CD4-positive, alpha-beta T cell (primary cell): ENCODE measurements at regions not wholly inside any gene's neighbourhood (a gene's known extent, or its start where the extent isn't known, plus 50 kb on each side); places are given as distances from the start of the nearest gene placed in this dataset.

Source experiments
- ATAC-seq: fragments of 200-7000 bp; cut with Tn5 transposase; one replicate; pipeline ENCODE4 v1.10.0; 2022; ENCODE audit warnings: mild to moderate bottlenecking; ENCODE audit not compliant: poor library complexity
- CTCF ChIA-PET: fragments of 350-600 bp; sonication (Branson Sonifier 250); formaldehyde crosslinking; loops from one replicate; lab custom pipeline; 2021; ENCODE audit warnings: antibody characterized with exemption, inconsistent platforms; lab: Charles Lee
- POLR2A ChIA-PET: fragments of 350-600 bp; sonication (Branson Sonifier 250); formaldehyde crosslinking; loops from one replicate; lab custom pipeline; 2021; ENCODE audit warnings: antibody characterized with exemption, inconsistent platforms; lab: Charles Lee
- DNase-seq, 14 experiments: peaks; one replicate each; pipeline ENCODE4 v3.0.0-alpha.2; 2013 to 2020; ENCODE audit warnings: mixed read lengths in 2 of 14
- H3K27ac ChIP-seq, 2 donors: one replicate each; pipeline versions ENCODE4 v1.5.1 to v1.7.0; 2013; ENCODE audit warnings: low read length in 2 of 2, low read depth in 1 of 2, mild to moderate bottlenecking in 1 of 2
- H3K27me3 ChIP-seq, 2 experiments: 1 replicate in 1 of 2; 2 replicates in 1 of 2; pipeline versions ENCODE4 v1.6.1 to v1.7.0; 2013; ENCODE audit warnings: low read length in 2 of 2, control low read depth in 1 of 2, mild to moderate bottlenecking in 1 of 2, moderate library complexity in 1 of 2; ENCODE audit not compliant: insufficient read depth in 2 of 2, control insufficient read depth in 1 of 2
- H3K36me3 ChIP-seq: one replicate; pipeline ENCODE4 v1.6.1; 2013; ENCODE audit warnings: low read length, control low read depth; ENCODE audit not compliant: insufficient read depth
- H3K4me1 ChIP-seq: one replicate; pipeline ENCODE4 v1.6.1; 2013; ENCODE audit warnings: low read length, control low read depth; ENCODE audit not compliant: insufficient read depth
- H3K4me3 ChIP-seq: one replicate; pipeline ENCODE4 v1.5.1; 2013; ENCODE audit warnings: mild to moderate bottlenecking, low read length, moderate library complexity
- H3K9me3 ChIP-seq, 2 experiments: 1 replicate in 1 of 2; 2 replicates in 1 of 2; pipeline versions ENCODE4 v1.6.1 to v1.7.0; 2013; ENCODE audit warnings: low read length in 2 of 2, mild to moderate bottlenecking in 2 of 2, control low read depth in 1 of 2, moderate library complexity in 1 of 2; ENCODE audit not compliant: control insufficient read depth in 1 of 2, insufficient read depth in 1 of 2
- H3K27ac Mint-ChIP-seq: one replicate; pipeline ENCODE4 v1.8.0; 2020; ENCODE audit warnings: mixed read lengths
- H3K27me3 Mint-ChIP-seq: one replicate; pipeline ENCODE4 v1.8.0; 2021; ENCODE audit warnings: mixed read lengths
- H3K36me3 Mint-ChIP-seq: one replicate; pipeline ENCODE4 v1.8.0; 2021; ENCODE audit warnings: low read depth, mixed read lengths
- H3K4me1 Mint-ChIP-seq: one replicate; pipeline ENCODE4 v1.8.0; 2021; ENCODE audit warnings: low read depth, mixed read lengths
- H3K4me3 Mint-ChIP-seq: one replicate; pipeline ENCODE4 v1.8.0; 2020; ENCODE audit warnings: mild to moderate bottlenecking, mixed read lengths
- H3K9me3 Mint-ChIP-seq: one replicate; pipeline ENCODE4 v1.8.0; 2020; ENCODE audit warnings: mixed read lengths
- intact Hi-C, 2 experiments: fragments of 100-400 bp; cut with DNase I in 1 of 2; cut with micrococcal nuclease in 1 of 2; formaldehyde crosslinking; loops; one replicate each; pipeline versions ENCODE4 v1.15.1 to v1.9.0; 2023 to 2025; cut with DNase I, micrococcal nuclease
- TF ChIP-seq, protein P1 (sequence below): fragments of 200-600 bp; IDR thresholded peaks from one replicate; pipeline ENCODE4 v1.8.0; 2022; ENCODE audit warnings: antibody characterized with exemption, mild to moderate bottlenecking

DNA sequence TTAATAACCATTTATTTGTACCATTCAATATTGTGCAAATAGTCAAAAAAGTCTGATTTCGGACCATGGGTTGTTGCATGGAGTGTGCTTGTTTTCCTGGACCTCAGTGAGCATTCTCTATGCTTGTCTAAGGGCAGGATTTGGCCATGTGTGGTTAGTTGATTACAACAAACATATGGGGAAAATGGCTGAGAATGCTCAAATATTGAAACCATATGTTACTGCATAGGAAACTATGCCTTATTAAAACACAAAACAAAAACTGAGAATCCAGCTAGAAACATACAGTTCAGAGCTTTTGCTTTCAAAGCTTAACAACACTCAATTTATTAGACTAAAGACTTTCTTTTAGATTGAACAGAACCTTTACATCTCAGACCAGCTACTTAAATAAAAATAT is 928.3 kb downstream of the NR2F1-AS1 start:
- Histone ChIP-seq H3K4me1 (no peaks in the 10 kb centered on the region), H3K9me3 (no peaks in the 10 kb centered on the region), H3K36me3 (no peaks in the 10 kb centered on the region), H3K27ac (no peak overlapping the region), H3K27me3 (no peaks in the 10 kb centered on the region), H3K4me3 (no peak overlapping the region)
- no peak overlapping the region for H3K27ac Mint-ChIP-seq
- no peaks in the 10 kb centered on the region for H3K4me1 Mint-ChIP-seq
- no peak overlapping the region for H3K4me3 Mint-ChIP-seq
- TF ChIP-seq, protein P1, sequence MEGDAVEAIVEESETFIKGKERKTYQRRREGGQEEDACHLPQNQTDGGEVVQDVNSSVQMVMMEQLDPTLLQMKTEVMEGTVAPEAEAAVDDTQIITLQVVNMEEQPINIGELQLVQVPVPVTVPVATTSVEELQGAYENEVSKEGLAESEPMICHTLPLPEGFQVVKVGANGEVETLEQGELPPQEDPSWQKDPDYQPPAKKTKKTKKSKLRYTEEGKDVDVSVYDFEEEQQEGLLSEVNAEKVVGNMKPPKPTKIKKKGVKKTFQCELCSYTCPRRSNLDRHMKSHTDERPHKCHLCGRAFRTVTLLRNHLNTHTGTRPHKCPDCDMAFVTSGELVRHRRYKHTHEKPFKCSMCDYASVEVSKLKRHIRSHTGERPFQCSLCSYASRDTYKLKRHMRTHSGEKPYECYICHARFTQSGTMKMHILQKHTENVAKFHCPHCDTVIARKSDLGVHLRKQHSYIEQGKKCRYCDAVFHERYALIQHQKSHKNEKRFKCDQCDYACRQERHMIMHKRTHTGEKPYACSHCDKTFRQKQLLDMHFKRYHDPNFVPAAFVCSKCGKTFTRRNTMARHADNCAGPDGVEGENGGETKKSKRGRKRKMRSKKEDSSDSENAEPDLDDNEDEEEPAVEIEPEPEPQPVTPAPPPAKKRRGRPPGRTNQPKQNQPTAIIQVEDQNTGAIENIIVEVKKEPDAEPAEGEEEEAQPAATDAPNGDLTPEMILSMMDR = no peak
- ChIA-PET POLR2A (no interaction called here), CTCF (no interaction called here)
- DNase-seq (no peak), ATAC-seq (no peak)
- no peaks in the 10 kb centered on the region for H3K36me3 Mint-ChIP-seq
- peaks cover 2% of the 10 kb centered on the region for H3K9me3 Mint-ChIP-seq
- intact Hi-C loops = no loop called here
- no peaks in the 10 kb centered on the region for H3K27me3 Mint-ChIP-seq

DNA sequence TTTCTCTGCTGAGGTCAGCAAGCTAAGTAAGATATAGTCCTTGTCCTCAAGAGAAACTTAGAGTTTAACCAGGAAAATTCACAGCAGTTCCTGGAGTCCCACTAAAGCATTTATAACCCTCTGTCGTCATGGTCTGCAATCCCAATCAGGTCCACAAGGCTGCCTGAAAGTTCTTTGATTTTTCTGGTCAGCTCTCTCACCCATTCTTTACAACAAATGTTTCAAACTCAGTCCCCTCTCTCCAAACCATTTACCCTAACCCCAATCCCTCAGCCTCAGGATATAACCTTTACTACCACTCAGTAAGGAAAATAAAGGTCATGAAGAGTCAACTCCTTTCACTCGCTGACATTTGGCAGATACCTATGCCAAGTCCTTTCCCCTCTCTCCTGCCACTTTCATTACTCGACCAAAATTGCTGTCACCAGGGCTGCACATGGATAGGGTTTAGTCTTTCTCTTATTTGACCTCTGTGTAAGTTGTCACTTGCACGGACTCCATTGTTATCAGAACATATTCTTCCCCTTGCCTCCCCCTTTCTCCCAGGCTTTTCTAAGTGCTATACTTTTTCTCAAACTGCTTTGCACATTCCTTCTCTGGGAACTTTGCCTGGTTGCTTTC is 936.6 kb downstream of the NR2F1-AS1 start:
- intact Hi-C loops = no loop called here
- no peak overlapping the region for H3K4me3 Mint-ChIP-seq
- H3K4me1 Mint-ChIP-seq = no peaks in the 10 kb centered on the region
- POLR2A ChIA-PET = no interaction called here
- H3K36me3 ChIP-seq = no peaks in the 10 kb centered on the region
- TF ChIP-seq, protein P1 = no peak
- H3K9me3 Mint-ChIP-seq = no peaks in the 10 kb centered on the region
- no peaks in the 10 kb centered on the region for H3K36me3 Mint-ChIP-seq
- DNase-seq (no peak), ATAC-seq (no peak)
- H3K9me3 ChIP-seq = no peaks in the 10 kb centered on the region
- H3K27ac Mint-ChIP-seq = no peak overlapping the region
- no peaks in the 10 kb centered on the region for H3K4me1 ChIP-seq
- H3K4me3 ChIP-seq = no peak overlapping the region
- H3K27me3 Mint-ChIP-seq = no peaks in the 10 kb centered on the region
- no peaks in the 10 kb centered on the region for H3K27me3 ChIP-seq
- H3K27ac ChIP-seq = no peak overlapping the region
- CTCF ChIA-PET = no interaction called here

DNA sequence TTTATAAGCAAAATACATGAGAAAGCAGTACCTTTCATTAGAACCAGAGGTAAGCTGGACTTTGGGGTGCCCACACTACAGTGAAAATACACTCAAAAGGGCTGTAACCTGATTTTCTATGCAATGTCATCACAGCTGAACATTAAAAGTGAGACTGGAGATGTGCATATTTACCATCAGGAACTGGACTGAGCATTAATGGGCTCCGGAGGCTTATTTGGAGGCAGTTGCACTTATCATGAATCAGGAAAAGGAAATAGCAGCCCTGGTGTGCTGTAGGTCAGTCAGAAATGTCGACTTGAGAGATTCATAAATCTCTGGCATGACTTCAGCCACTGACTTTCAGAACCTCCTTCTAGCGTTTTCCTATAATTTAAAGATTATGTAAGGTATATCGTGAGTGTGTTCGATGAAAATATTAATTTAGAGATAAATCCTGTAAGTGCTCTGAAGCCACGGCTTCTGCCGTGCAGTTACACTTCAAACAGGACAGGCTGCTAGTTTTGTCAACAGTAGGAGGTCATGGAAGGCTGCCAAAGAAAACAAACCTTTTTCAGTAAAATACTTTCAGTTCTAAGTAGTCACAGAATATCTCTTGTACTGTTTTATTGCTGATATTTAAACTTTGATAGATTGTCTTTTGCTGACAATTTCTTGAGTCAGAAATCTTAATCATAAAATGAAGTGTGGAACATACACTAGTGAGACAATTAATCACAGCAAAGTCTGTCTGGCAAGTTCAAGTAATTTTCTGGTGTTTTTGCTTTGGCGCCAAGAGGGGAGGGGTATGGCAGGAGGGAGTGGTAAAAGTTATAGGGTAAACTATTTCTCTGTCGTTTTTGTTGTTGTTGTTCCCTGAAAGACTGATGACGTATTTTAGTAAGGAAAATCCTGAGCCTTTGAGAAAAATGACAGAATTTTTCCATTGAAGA is 939.7 kb downstream of the NR2F1-AS1 start:
- no peak for DNase-seq
- Histone ChIP-seq H3K4me1 (no peaks in the 10 kb centered on the region), H3K36me3 (no peaks in the 10 kb centered on the region), H3K9me3 (no peaks in the 10 kb centered on the region), H3K27me3 (no peaks in the 10 kb centered on the region), H3K4me3 (no peak overlapping the region), H3K27ac (no peak overlapping the region)
- CTCF ChIA-PET = no interaction called here
- Mint-ChIP-seq H3K36me3 (no peaks in the 10 kb centered on the region), H3K9me3 (no peaks in the 10 kb centered on the region), H3K27ac (no peak overlapping the region), H3K4me1 (no peaks in the 10 kb centered on the region), H3K27me3 (no peaks in the 10 kb centered on the region), H3K4me3 (no peak overlapping the region)
- TF ChIP-seq, protein P1 = no peak
- ATAC-seq = no peak
- POLR2A ChIA-PET = no interaction called here
- intact Hi-C loops = no loop called here
